ENCODE measurements at regions not wholly inside any gene's neighbourhood (a gene's known extent, or its start where the extent isn't known, plus 50 kb on each side); places are given as distances from the start of the nearest gene placed in this dataset.

DNA sequence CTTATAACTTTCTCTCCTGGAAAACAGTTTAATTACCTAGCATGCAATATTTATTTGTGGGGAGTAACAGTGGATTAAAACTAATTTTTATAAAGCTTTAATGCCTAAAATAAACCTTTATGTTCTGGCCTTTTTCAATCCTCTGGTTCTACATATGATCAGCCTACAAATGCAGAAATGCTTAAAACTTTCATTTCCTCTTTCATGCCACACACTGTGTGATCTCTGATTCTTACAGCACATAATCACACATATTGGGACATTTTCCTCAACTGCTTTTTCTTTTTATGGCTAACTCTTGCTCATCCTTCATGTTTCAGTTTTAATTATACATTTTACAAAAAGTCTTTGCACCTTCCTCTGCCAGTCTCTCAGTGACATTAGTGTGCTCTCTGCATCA lies 910.8 kb upstream of the SLITRK6 start:
- no peak overlapping the region for H3K9ac ChIP-seq (ENCODE audit: insufficient read depth in 1 of 2, low read length in 2 of 2)
- H3K27me3 ChIP-seq (ENCODE audit: control insufficient read depth in 3 of 3, insufficient read depth in 3 of 3, low read length in 2 of 3), result no peaks in the 10 kb centered on the region
- ATAC-seq (ENCODE audit: insufficient read depth, low FRiP score) (no peak), DNase-seq (no peak)
- TF ChIP-seq, protein P1, sequence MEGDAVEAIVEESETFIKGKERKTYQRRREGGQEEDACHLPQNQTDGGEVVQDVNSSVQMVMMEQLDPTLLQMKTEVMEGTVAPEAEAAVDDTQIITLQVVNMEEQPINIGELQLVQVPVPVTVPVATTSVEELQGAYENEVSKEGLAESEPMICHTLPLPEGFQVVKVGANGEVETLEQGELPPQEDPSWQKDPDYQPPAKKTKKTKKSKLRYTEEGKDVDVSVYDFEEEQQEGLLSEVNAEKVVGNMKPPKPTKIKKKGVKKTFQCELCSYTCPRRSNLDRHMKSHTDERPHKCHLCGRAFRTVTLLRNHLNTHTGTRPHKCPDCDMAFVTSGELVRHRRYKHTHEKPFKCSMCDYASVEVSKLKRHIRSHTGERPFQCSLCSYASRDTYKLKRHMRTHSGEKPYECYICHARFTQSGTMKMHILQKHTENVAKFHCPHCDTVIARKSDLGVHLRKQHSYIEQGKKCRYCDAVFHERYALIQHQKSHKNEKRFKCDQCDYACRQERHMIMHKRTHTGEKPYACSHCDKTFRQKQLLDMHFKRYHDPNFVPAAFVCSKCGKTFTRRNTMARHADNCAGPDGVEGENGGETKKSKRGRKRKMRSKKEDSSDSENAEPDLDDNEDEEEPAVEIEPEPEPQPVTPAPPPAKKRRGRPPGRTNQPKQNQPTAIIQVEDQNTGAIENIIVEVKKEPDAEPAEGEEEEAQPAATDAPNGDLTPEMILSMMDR (IDR thresholded peaks at IDR 0.05; ENCODE audit: control extremely low read depth, extremely low read depth), result no peak
- H3K4me1 ChIP-seq (ENCODE audit: control insufficient read depth in 5 of 5, insufficient read depth in 5 of 5, low read length in 5 of 5), result no peaks in the 10 kb centered on the region
- no peaks in the 10 kb centered on the region for H3K36me3 ChIP-seq (ENCODE audit: control insufficient read depth in 4 of 4, insufficient read depth in 4 of 4, low read length in 4 of 4)
- peaks cover 0 to 3% (median 0%) of the 10 kb centered on the region in 4 donors for H3K9me3 ChIP-seq (ENCODE audit: control insufficient read depth in 4 of 4, insufficient read depth in 3 of 4, low read length in 3 of 4)
- no peak overlapping the region for H3K27ac ChIP-seq (ENCODE audit: low read depth in 1 of 2, low read length in 1 of 2)
- H3K4me3 ChIP-seq, result no peak overlapping the region

DNA sequence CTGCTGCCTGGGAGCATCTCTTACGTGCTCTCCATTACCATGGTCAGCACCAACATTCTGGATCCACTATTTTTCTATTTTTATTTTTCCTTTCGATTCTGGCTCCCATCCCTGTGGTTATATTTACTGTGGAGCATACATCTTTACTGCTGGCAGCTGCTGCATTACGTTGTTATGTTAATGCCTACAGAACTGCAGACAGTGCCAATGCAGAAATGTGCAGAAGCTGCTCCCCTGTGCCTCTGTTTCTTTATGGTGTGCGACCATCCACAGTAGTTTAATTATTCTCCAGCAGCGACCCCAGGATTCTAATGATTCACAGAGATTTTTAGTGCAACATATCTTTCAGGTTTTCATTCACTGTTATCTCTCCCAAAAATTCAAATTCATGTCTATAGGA lies 911.7 kb upstream of the SLITRK6 start:
- no peaks in the 10 kb centered on the region for H3K4me1 ChIP-seq (ENCODE audit: control insufficient read depth in 5 of 5, insufficient read depth in 5 of 5, low read length in 5 of 5)
- no peak overlapping the region for H3K27ac ChIP-seq (ENCODE audit: low read depth in 1 of 2, low read length in 1 of 2)
- ATAC-seq (ENCODE audit: insufficient read depth, low FRiP score) (no peak), DNase-seq (peak in 2 of 3 donors; percentile 11)
- no peaks in the 10 kb centered on the region for H3K36me3 ChIP-seq (ENCODE audit: control insufficient read depth in 4 of 4, insufficient read depth in 4 of 4, low read length in 4 of 4)
- H3K9ac ChIP-seq (ENCODE audit: insufficient read depth in 1 of 2, low read length in 2 of 2), result no peak overlapping the region
- no peak overlapping the region for H3K4me3 ChIP-seq
- peaks cover 0 to under 1% (median 0%) of the 10 kb centered on the region in 4 donors for H3K9me3 ChIP-seq (ENCODE audit: control insufficient read depth in 4 of 4, insufficient read depth in 3 of 4, low read length in 3 of 4)
- 71 to 77% methylated on average over 5 of the region's 5 CpGs for WGBS, 2 donors
- H3K27me3 ChIP-seq (ENCODE audit: control insufficient read depth in 3 of 3, insufficient read depth in 3 of 3, low read length in 2 of 3), result no peaks in the 10 kb centered on the region
- TF ChIP-seq, protein P1 (IDR thresholded peaks at IDR 0.05; ENCODE audit: control extremely low read depth, extremely low read depth), result no peak

DNA sequence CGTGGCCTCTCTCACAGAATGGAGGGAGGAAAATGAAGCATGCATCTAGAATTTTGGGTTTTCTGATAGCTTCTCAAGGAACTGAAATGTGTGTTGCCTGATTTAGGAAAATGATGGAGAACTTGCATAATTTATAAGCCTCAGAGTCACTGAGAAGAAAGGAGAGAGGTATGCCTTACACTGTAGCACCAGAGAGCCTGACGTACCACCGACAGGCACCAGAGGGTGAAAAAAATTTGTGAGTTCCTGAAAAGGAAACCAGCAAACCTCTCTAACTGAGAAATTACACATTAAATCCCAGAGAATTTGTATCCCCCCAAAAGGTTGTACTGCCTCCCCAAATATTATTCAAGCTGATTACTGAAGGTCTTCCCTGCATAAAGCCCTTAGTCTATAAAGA lies 915.3 kb upstream of the SLITRK6 start:
- Histone ChIP-seq H3K27me3 (ENCODE audit: control insufficient read depth in 3 of 3, insufficient read depth in 3 of 3, low read length in 2 of 3) (no peaks in the 10 kb centered on the region), H3K36me3 (ENCODE audit: control insufficient read depth in 4 of 4, insufficient read depth in 4 of 4, low read length in 4 of 4) (no peaks in the 10 kb centered on the region), H3K9ac (ENCODE audit: insufficient read depth in 1 of 2, low read length in 2 of 2) (no peak overlapping the region), H3K9me3 (ENCODE audit: control insufficient read depth in 4 of 4, insufficient read depth in 3 of 4, low read length in 3 of 4) (no peaks in the 10 kb centered on the region), H3K4me1 (ENCODE audit: control insufficient read depth in 5 of 5, insufficient read depth in 5 of 5, low read length in 5 of 5) (no peaks in the 10 kb centered on the region), H3K27ac (ENCODE audit: low read depth in 1 of 2, low read length in 1 of 2) (no peak overlapping the region), H3K4me3 (no peak overlapping the region)
- DNase-seq, result no peak
- WGBS, 2 donors, result 90 to 94% methylated on average over 3 of the region's 3 CpGs
- TF ChIP-seq, protein P1 (IDR thresholded peaks at IDR 0.05; ENCODE audit: control extremely low read depth, extremely low read depth), result no peak
- ATAC-seq (ENCODE audit: insufficient read depth, low FRiP score), result no peak

DNA sequence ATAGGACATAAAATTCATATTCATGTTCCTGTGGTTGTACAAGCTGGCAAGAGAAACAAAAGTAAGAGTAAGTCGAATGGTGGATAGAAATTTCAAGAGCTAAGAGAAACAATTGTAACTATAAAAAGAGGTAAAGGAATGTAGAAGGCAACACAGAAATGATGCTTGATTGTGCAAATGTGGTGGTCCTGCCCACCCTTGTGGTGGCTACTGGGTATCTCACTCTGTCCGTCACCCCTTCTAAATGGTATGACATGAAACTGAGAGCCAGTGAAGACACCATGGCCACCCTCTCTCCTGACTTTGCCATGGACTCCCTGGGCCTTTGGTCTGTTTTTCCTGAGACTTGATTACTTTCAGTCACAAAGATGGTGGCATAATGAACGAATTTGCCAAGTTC lies 925.9 kb upstream of the SLITRK6 start:
- Histone ChIP-seq H3K9ac (ENCODE audit: insufficient read depth in 1 of 2, low read length in 2 of 2) (no peak overlapping the region), H3K4me1 (ENCODE audit: control insufficient read depth in 5 of 5, insufficient read depth in 5 of 5, low read length in 5 of 5) (no peaks in the 10 kb centered on the region), H3K9me3 (ENCODE audit: control insufficient read depth in 4 of 4, insufficient read depth in 3 of 4, low read length in 3 of 4) (no peaks in the 10 kb centered on the region), H3K27me3 (ENCODE audit: control insufficient read depth in 3 of 3, insufficient read depth in 3 of 3, low read length in 2 of 3) (no peaks in the 10 kb centered on the region), H3K4me3 (no peak overlapping the region), H3K36me3 (ENCODE audit: control insufficient read depth in 4 of 4, insufficient read depth in 4 of 4, low read length in 4 of 4) (no peaks in the 10 kb centered on the region), H3K27ac (ENCODE audit: low read depth in 1 of 2, low read length in 1 of 2) (no peak overlapping the region)
- DNase-seq (peak in 2 of 3 donors; percentile 3 to 6), ATAC-seq (ENCODE audit: insufficient read depth, low FRiP score) (no peak)
- WGBS, 2 donors, result 63 to 72% methylated on average over 3 of the region's 3 CpGs
- TF ChIP-seq, protein P1 (IDR thresholded peaks at IDR 0.05; ENCODE audit: control extremely low read depth, extremely low read depth), result no peak
